Neural crest cell (in vitro differentiated cells): ENCODE measurements at regions not wholly inside any gene's neighbourhood (a gene's known extent, or its start where the extent isn't known, plus 50 kb on each side); places are given as distances from the start of the nearest gene placed in this dataset.

Experiments used
- DNase-seq: peaks from one replicate; pipeline ENCODE4 v3.0.0; 2021; ENCODE audit warnings: low read depth, mixed read lengths, low spot score
- H3K27ac Mint-ChIP-seq: one replicate; pipeline ENCODE4 v1.8.0; 2021; ENCODE audit warnings: mild to moderate bottlenecking, mixed read lengths; ENCODE audit not compliant: unreplicated experiment
- H3K27me3 Mint-ChIP-seq: 2 replicates; pipeline ENCODE4 v1.8.0; 2021; ENCODE audit warnings: low read depth, mild to moderate bottlenecking, mixed read lengths
- H3K36me3 Mint-ChIP-seq: 2 replicates; pipeline ENCODE4 v1.8.0; 2021; ENCODE audit warnings: low read depth, mild to moderate bottlenecking, mixed read lengths
- H3K4me1 Mint-ChIP-seq: 2 replicates; pipeline ENCODE4 v1.8.0; 2021; ENCODE audit warnings: mixed read lengths
- H3K4me3 Mint-ChIP-seq: one replicate; pipeline ENCODE4 v1.8.0; 2021; ENCODE audit warnings: mild to moderate bottlenecking, mixed read lengths
- H3K9me3 Mint-ChIP-seq: 2 replicates; pipeline ENCODE4 v1.8.0; 2021; ENCODE audit warnings: mixed read lengths
- TF ChIP-seq, protein P1 (sequence below): fragments of 200-600 bp; sonication (generic); conservative IDR thresholded peaks from 2 replicates; pipeline ENCODE4 v1.5.0; 2021; ENCODE audit warnings: antibody characterized with exemption, mild to moderate bottlenecking

DNA sequence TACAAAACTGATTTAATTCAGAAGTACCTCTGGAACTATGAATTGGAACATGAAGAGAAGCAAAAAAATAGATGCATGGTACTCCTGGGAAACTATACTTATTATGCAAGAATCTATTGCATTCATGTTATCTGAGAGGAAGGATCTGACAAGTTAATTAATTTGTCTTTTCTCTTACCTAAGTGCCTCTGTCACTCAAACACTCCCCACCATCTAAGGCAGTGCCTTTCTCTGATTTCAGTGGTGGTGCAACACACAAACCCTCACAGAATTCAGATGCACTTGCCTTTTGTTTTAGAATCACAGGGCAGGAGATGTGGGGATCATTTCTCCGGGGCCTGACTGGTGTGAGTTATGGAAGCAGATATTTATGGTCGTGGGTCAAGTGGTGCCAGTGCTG is 52.5 kb upstream of the C9orf72 start:
- no peaks in the 10 kb centered on the region for H3K9me3 Mint-ChIP-seq
- H3K4me1 Mint-ChIP-seq: peaks cover 22% of the 10 kb centered on the region
- no peak overlapping the region for H3K27ac Mint-ChIP-seq
- DNase-seq: no peak
- H3K4me3 Mint-ChIP-seq: no peak overlapping the region
- H3K27me3 Mint-ChIP-seq: no peaks in the 10 kb centered on the region
- H3K36me3 Mint-ChIP-seq: no peaks in the 10 kb centered on the region
- TF ChIP-seq, protein P1, sequence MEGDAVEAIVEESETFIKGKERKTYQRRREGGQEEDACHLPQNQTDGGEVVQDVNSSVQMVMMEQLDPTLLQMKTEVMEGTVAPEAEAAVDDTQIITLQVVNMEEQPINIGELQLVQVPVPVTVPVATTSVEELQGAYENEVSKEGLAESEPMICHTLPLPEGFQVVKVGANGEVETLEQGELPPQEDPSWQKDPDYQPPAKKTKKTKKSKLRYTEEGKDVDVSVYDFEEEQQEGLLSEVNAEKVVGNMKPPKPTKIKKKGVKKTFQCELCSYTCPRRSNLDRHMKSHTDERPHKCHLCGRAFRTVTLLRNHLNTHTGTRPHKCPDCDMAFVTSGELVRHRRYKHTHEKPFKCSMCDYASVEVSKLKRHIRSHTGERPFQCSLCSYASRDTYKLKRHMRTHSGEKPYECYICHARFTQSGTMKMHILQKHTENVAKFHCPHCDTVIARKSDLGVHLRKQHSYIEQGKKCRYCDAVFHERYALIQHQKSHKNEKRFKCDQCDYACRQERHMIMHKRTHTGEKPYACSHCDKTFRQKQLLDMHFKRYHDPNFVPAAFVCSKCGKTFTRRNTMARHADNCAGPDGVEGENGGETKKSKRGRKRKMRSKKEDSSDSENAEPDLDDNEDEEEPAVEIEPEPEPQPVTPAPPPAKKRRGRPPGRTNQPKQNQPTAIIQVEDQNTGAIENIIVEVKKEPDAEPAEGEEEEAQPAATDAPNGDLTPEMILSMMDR: no peak

DNA sequence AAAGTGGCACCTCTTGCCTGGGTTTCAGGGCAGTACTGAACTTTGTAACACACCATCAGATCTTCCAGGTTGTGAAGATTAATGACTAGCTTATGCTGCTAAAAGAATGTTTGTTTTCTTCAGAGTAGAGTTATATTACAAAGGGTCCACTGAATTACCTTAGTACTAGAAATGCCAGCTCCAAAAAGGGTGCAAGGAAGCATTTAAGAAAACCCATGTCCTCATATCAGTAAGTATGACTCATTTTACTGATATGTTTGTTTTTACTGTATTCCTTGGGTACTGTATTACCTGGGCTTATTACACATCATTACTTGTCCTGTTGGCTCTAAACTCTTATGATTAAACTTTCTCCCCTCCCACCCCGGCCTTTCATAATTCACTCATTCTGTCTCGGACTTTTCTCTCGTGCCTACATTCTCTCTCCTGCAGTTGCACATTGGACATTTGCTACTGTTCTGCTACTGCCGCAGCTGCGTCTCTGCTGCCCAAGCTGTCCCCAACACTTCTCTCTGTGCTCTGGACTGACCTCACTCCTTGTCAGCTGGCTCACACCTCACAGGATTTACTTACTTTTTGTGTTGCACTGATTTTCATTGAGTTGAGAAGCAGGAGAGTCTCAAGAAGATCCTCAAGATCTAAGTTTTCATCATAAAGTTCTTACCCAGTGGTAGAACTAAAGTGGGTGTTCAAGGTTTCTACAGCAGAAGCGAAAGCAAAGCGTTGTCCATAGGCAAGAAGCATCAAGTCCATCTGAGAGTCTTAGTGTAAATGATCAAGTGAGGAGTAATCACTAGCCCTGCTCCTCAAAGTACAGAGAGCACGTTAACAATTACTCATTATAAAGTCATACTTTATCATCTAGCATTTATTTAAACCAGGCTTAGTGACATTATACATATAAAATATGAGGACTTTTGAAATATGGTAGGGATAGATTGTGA is 53.2 kb upstream of the C9orf72 start:
- no peaks in the 10 kb centered on the region for H3K27me3 Mint-ChIP-seq
- no peak overlapping the region for H3K4me3 Mint-ChIP-seq
- no peak overlapping the region for H3K27ac Mint-ChIP-seq
- H3K36me3 Mint-ChIP-seq: no peaks in the 10 kb centered on the region
- H3K4me1 Mint-ChIP-seq: peaks cover 22% of the 10 kb centered on the region
- no peak for DNase-seq
- no peaks in the 10 kb centered on the region for H3K9me3 Mint-ChIP-seq
- TF ChIP-seq, protein P1: no peak

DNA sequence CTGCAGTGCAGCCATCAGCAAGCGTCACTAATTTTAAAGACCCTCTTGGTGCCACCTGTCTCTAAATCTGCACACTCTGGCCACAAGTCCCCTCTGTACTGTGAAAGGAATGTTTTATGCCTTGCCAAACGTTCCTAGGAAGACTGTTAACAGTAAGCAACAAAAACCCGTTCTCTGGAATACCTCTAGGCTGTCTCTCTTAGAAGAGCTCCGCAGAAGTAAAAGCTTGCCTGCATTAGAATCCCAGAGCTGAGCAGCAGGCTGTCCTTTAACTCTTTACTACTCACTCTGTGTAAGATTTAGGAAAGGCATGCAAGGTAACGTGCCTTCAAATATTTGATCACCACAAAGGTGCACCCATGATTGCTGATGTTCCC is 53.9 kb upstream of the C9orf72 start:
- Mint-ChIP-seq H3K36me3 (no peaks in the 10 kb centered on the region), H3K9me3 (no peaks in the 10 kb centered on the region), H3K4me1 (peaks cover 22% of the 10 kb centered on the region), H3K27ac (no peak overlapping the region), H3K4me3 (no peak overlapping the region), H3K27me3 (no peaks in the 10 kb centered on the region)
- TF ChIP-seq, protein P1: no peak
- no peak for DNase-seq

DNA sequence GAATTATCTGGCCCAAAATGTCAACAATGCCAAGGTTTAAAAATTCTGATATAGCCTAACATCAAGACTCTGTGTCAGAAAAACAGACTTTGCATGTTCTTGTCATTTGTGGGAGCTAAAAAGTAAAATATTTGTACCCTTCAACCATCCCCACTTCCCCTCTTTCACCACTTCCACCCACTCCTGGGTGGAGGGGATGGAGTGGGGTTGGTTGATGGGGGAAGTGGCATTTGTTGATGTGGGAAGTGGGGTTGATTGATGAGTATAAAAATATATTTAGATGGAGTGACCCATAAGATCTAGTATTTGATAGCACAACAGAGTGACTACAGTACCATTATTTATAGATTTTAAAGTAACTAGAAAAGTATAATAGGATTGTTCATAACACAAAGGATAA is 55.0 kb upstream of the C9orf72 start:
- TF ChIP-seq, protein P1: no peak
- peaks cover 22% of the 10 kb centered on the region for H3K4me1 Mint-ChIP-seq
- no peaks in the 10 kb centered on the region for H3K36me3 Mint-ChIP-seq
- no peaks in the 10 kb centered on the region for H3K9me3 Mint-ChIP-seq
- no peak overlapping the region for H3K4me3 Mint-ChIP-seq
- DNase-seq: no peak
- H3K27ac Mint-ChIP-seq: no peak overlapping the region
- H3K27me3 Mint-ChIP-seq: no peaks in the 10 kb centered on the region

DNA sequence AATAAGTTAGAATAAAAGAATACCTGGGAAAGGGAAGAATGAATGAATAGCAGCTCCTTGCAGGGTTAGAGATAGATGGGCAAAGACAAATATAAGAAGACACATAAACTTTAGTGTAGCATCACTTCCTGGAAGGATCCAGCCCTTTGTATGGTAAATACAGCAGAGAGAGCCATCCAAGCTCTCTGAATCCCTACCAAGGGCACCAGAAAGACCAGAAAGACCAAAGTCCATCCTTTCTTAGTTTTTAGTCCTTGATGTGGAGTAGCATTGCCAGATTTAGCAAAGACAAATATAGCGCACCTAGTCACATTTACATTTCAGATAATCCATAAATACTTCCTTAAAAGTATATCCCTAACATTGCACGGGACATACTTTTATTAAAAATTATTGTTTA is 56.1 kb upstream of the C9orf72 start:
- TF ChIP-seq, protein P1: no peak

More for the DNA sequence above, 56.1 kb upstream of the C9orf72 start:
- Mint-ChIP-seq H3K4me1 (peaks cover 22% of the 10 kb centered on the region), H3K9me3 (peaks cover 5% of the 10 kb centered on the region), H3K4me3 (no peak overlapping the region), H3K27me3 (no peaks in the 10 kb centered on the region), H3K36me3 (no peaks in the 10 kb centered on the region), H3K27ac (no peak overlapping the region)
- DNase-seq: no peak
